Upper lobe of left lung (tissue), 6 donors: ENCODE measurements at regions not wholly inside any gene's neighbourhood (a gene's known extent, or its start where the extent isn't known, plus 50 kb on each side); places are given as distances from the start of the nearest gene placed in this dataset.

Source experiments
- ATAC-seq, 2 donors: fragments of 200-7000 bp; cut with Tn5 transposase; one replicate each; pipeline ENCODE4 v1.9.1; 2022; ENCODE audit warnings: mild to moderate bottlenecking in 2 of 2, moderate library complexity in 2 of 2; ENCODE audit not compliant: low FRiP score in 2 of 2
- DNase-seq, 2 donors: peaks; one replicate each; pipeline ENCODE4 v3.0.0-alpha.2; 2019 to 2020
- H3K27ac ChIP-seq, 4 donors: fragments of 200-600 bp; sonication (generic); one replicate each; pipeline ENCODE4 v1.5.1; 2016 to 2019
- H3K27me3 ChIP-seq, 4 donors: fragments of 200-600 bp; sonication (generic); one replicate each; pipeline ENCODE4 v1.5.1; 2017 to 2019
- H3K36me3 ChIP-seq, 4 donors: fragments of 200-600 bp; sonication (generic); one replicate each; pipeline ENCODE4 v1.5.1; 2016 to 2019
- H3K4me1 ChIP-seq, 4 donors: fragments of 200-600 bp; sonication (generic); one replicate each; pipeline ENCODE4 v1.5.1; 2018 to 2019
- H3K4me3 ChIP-seq, 4 donors: fragments of 200-600 bp; sonication (generic); one replicate each; pipeline ENCODE4 v1.5.1; 2017 to 2019; ENCODE audit warnings: mild to moderate bottlenecking in 2 of 4, moderate library complexity in 1 of 4
- H3K9me3 ChIP-seq, 4 donors: fragments of 200-600 bp; sonication (generic); one replicate each; pipeline ENCODE4 v1.5.1; 2018 to 2019
- CTCF ChIP-seq, 6 experiments: fragments of 450-650 bp in 4 of 6; fragments of 200-600 bp in 2 of 6; sonication (generic) in 2 of 6; IDR thresholded peaks; one replicate each; pipeline ENCODE4 v1.5.1; 2016 to 2019; ENCODE audit warnings: antibody characterized with exemption in 6 of 6
- EP300 ChIP-seq, 4 donors: sonication (generic); formaldehyde crosslinking; IDR thresholded peaks; one replicate each; pipeline ENCODE4 v1.5.1; 2017; ENCODE audit warnings: antibody characterized with exemption in 4 of 4, control low read depth in 2 of 4
- POLR2A ChIP-seq, 4 donors: fragments of 450-650 bp; IDR thresholded peaks; one replicate each; pipeline ENCODE4 v1.5.1; 2016 to 2017; ENCODE audit warnings: antibody characterized with exemption in 4 of 4, mild to moderate bottlenecking in 2 of 4
- POLR2AphosphoS5 ChIP-seq, 2 donors: sonication (generic); formaldehyde crosslinking; IDR thresholded peaks; one replicate each; pipeline ENCODE4 v1.5.1; 2017; ENCODE audit warnings: antibody characterized with exemption in 2 of 2
- WGBS, 2 donors: methylation state at CpG; one replicate each; pipeline ENCODE4 v1.1.5; 2017 to 2018; 5-methylcytosine and 5-hydroxymethylcytosine counted together
- donor health status: DM: no; HTN: no; CAD: no; lungs with moderate emphysema.
- donor health status: DM: no; HTN: yes; CAD: no; lungs with severe emphysema.

GRCh38 chr1:219337588-219337987, 163.9 kb downstream of the LYPLAL1 start:
- no peak for TF ChIP-seq POLR2A (IDR thresholded peaks at IDR 0.05)
- TF ChIP-seq EP300 (IDR thresholded peaks at IDR 0.05), result no peak
- no peak for TF ChIP-seq CTCF (IDR thresholded peaks at IDR 0.05)
- no peak for TF ChIP-seq POLR2AphosphoS5 (IDR thresholded peaks at IDR 0.05)
- Histone ChIP-seq H3K27me3 (no peaks in the 10 kb centered on the region), H3K4me3 (no peak overlapping the region), H3K27ac (no peak overlapping the region), H3K36me3 (no peaks in the 10 kb centered on the region), H3K4me1 (no peaks in the 10 kb centered on the region), H3K9me3 (no peaks in the 10 kb centered on the region)
- 94 to 100% methylated on average over 1 of the region's 1 CpG for WGBS, 2 donors
- ATAC-seq, result no peak
- no peak for DNase-seq

DNA sequence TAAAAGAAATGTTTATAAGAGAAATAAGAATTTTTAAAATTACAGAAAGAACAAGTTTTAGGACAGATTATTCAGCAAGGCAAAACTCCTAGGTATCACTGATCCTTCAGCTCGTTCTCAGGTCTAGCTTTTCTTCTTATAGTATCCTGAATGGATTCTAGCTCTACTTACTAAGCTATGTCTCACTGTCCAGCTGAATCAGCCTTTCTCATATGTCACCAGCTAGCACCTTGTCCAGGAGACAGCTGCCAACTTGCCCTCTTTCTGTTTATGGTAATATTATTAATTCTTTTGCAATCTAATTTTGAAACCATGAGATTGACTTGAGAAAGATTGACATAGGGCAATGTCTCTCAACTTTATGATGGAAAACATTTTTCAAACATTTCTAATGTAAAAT, 159.9 kb downstream of the LYPLAL1 start:
- Histone ChIP-seq H3K27me3 (no peaks in the 10 kb centered on the region), H3K4me3 (no peak overlapping the region), H3K36me3 (no peaks in the 10 kb centered on the region), H3K27ac (no peak overlapping the region), H3K4me1 (no peaks in the 10 kb centered on the region), H3K9me3 (no peaks in the 10 kb centered on the region)
- TF ChIP-seq POLR2AphosphoS5 (IDR thresholded peaks at IDR 0.05) (no peak), POLR2A (IDR thresholded peaks at IDR 0.05) (no peak), EP300 (IDR thresholded peaks at IDR 0.05) (no peak), CTCF (IDR thresholded peaks at IDR 0.05) (no peak)
- DNase-seq (no peak), ATAC-seq (no peak)
- WGBS, 2 donors, result 86 to 92% methylated on average over 1 of the region's 1 CpG

- Histone ChIP-seq H3K27me3 (no peaks in the 10 kb centered on the region), H3K9me3 (no peaks in the 10 kb centered on the region), H3K4me3 (no peak overlapping the region), H3K36me3 (no peaks in the 10 kb centered on the region), H3K27ac (no peak overlapping the region), H3K4me1 (no peaks in the 10 kb centered on the region)
- no peak for DNase-seq
- TF ChIP-seq POLR2AphosphoS5 (IDR thresholded peaks at IDR 0.05) (no peak), POLR2A (IDR thresholded peaks at IDR 0.05) (no peak), EP300 (IDR thresholded peaks at IDR 0.05) (no peak)
- 64 to 77% methylated on average over 5 of the region's 5 CpGs for WGBS, 2 donors
- ATAC-seq, result no peak
These were observed 157.7 kb downstream of the LYPLAL1 start for GRCh38 chr1:219331424-219331823.

- H3K36me3 ChIP-seq, result no peaks in the 10 kb centered on the region
- no peaks in the 10 kb centered on the region for H3K27me3 ChIP-seq
- DNase-seq (no peak), ATAC-seq (no peak)
- H3K9me3 ChIP-seq, result no peaks in the 10 kb centered on the region
- H3K4me1 ChIP-seq, result no peaks in the 10 kb centered on the region
- TF ChIP-seq EP300 (IDR thresholded peaks at IDR 0.05) (no peak), CTCF (IDR thresholded peaks at IDR 0.05) (no peak), POLR2A (IDR thresholded peaks at IDR 0.05) (no peak), POLR2AphosphoS5 (IDR thresholded peaks at IDR 0.05) (no peak)
- H3K4me3 ChIP-seq, result no peak overlapping the region
- WGBS, 2 donors, result 61 to 95% methylated on average over 2 of the region's 2 CpGs
- no peak overlapping the region for H3K27ac ChIP-seq
These were observed 157.0 kb downstream of the LYPLAL1 start for GRCh38 chr1:219330669-219331068.

- H3K27ac ChIP-seq, result no peak overlapping the region
- DNase-seq, result no peak
- no peaks in the 10 kb centered on the region for H3K36me3 ChIP-seq
- no peaks in the 10 kb centered on the region for H3K27me3 ChIP-seq
- no peaks in the 10 kb centered on the region for H3K9me3 ChIP-seq
- no peak overlapping the region for H3K4me3 ChIP-seq
- no peak for TF ChIP-seq POLR2A (IDR thresholded peaks at IDR 0.05)
- TF ChIP-seq POLR2AphosphoS5 (IDR thresholded peaks at IDR 0.05), result no peak
- TF ChIP-seq CTCF (IDR thresholded peaks at IDR 0.05), result no peak
- TF ChIP-seq EP300 (IDR thresholded peaks at IDR 0.05), result no peak
- no peak for ATAC-seq
- no peaks in the 10 kb centered on the region for H3K4me1 ChIP-seq
These were observed 156.3 kb downstream of the LYPLAL1 start for GRCh38 chr1:219330001-219330400.
